HG03439 (cell line): ENCODE measurements at regions not wholly inside any gene's neighbourhood (a gene's known extent, or its start where the extent isn't known, plus 50 kb on each side); places are given as distances from the start of the nearest gene placed in this dataset.
"Not testable (repeated sequence)": the region's sequence is repeated elsewhere in the genome, so short reads cannot be mapped to it uniquely, and the experiment has no call there.

Experiments
- ATAC-seq: cut with Tn5 transposase; IDR thresholded peaks from one replicate; pipeline ENCODE4 v1.9.1; 2021; ENCODE audit warnings: mild to moderate bottlenecking, moderate library complexity; ENCODE audit not compliant: unreplicated experiment

GRCh38 chr16:72658888-72659717 lies 388.8 kb downstream of the ZFHX3 start:
- no peak for ATAC-seq

GRCh38 chr16:72657791-72658190 lies 390.1 kb downstream of the ZFHX3 start:
- ATAC-seq, result peak; percentile 88

GRCh38 chr16:72657164-72657563 lies 390.8 kb downstream of the ZFHX3 start:
- ATAC-seq, result no peak

GRCh38 chr16:72654535-72654934 lies 393.4 kb downstream of the ZFHX3 start:
- no peak for ATAC-seq

GRCh38 chr16:72649254-72649944 lies 398.5 kb downstream of the ZFHX3 start:
- no peak for ATAC-seq

GRCh38 chr16:72646615-72647014 lies 401.3 kb downstream of the ZFHX3 start:
- no peak for ATAC-seq

- ATAC-seq, result no peak
Observed at GRCh38 chr16:72645538-72645937, 402.4 kb downstream of the ZFHX3 start.

- no peak for ATAC-seq
Observed at GRCh38 chr16:72644911-72645310, 403.0 kb downstream of the ZFHX3 start.

- no peak for ATAC-seq
Observed at GRCh38 chr16:72639494-72639893, 408.4 kb downstream of the ZFHX3 start.

- ATAC-seq, result no peak
Observed at GRCh38 chr16:72637306-72637705, 410.6 kb downstream of the ZFHX3 start.

GRCh38 chr16:72635694-72636093 lies 412.2 kb downstream of the ZFHX3 start:
- ATAC-seq, result no peak

- no peak for ATAC-seq
Observed at GRCh38 chr16:72635104-72635503, 412.8 kb downstream of the ZFHX3 start.

GRCh38 chr16:72627182-72627896 lies 420.6 kb downstream of the ZFHX3 start:
- not testable (repeated sequence) for ATAC-seq

GRCh38 chr16:72626623-72627022 lies 421.3 kb downstream of the ZFHX3 start:
- ATAC-seq, result no peak

- no peak for ATAC-seq
Observed at GRCh38 chr16:72621651-72622050, 426.3 kb downstream of the ZFHX3 start.

- no peak for ATAC-seq
Observed at GRCh38 chr16:72620853-72621252, 427.1 kb downstream of the ZFHX3 start.

- no peak for ATAC-seq
Observed at GRCh38 chr16:72620348-72620747, 427.6 kb downstream of the ZFHX3 start.

- ATAC-seq, result no peak
Observed at GRCh38 chr16:72615856-72616255, 432.1 kb downstream of the ZFHX3 start.

- ATAC-seq, result no peak
Observed at GRCh38 chr16:72612718-72613117, 435.2 kb downstream of the ZFHX3 start.

- ATAC-seq, result no peak
Observed at GRCh38 chr16:72612256-72612655, 435.7 kb downstream of the ZFHX3 start.

- ATAC-seq, result no peak
Observed at GRCh38 chr16:72609933-72610332, 438.0 kb upstream of the PMFBP1 start.

GRCh38 chr16:72609066-72609465 lies 437.1 kb upstream of the PMFBP1 start:
- no peak for ATAC-seq
